Neural cell (in vitro differentiated cells): ENCODE measurements at regions not wholly inside any gene's neighbourhood (a gene's known extent, or its start where the extent isn't known, plus 50 kb on each side); places are given as distances from the start of the nearest gene placed in this dataset.

Experiments used
- H2AFZ ChIP-seq: fragments of 200-600, 300-800 bp; sonication (generic), shearing (Covaris generic); 2 replicates; pipeline ENCODE4 v1.6.0; 2014; ENCODE audit warnings: low read depth, mild to moderate bottlenecking, antibody characterized with exemption, low read length, moderate library complexity
- H3F3A ChIP-seq: fragments of 200-600 bp; shearing (Covaris generic); 2 replicates; pipeline ENCODE4 v1.6.1; 2016; ENCODE audit warnings: mild to moderate bottlenecking, moderate library complexity, mixed read lengths, antibody characterized with exemption, low read length; ENCODE audit not compliant: insufficient read depth, poor library complexity, severe bottlenecking
- H3K27ac ChIP-seq: fragments of 200-600, 300-800 bp; sonication (generic), shearing (Covaris generic); 2 replicates; pipeline ENCODE4 v1.5.1; 2014; ENCODE audit warnings: mild to moderate bottlenecking, low read length, moderate library complexity
- H3K27me3 ChIP-seq: fragments of 300-800, 200-600 bp; sonication (generic), shearing (Covaris generic); 2 replicates; pipeline ENCODE4 v1.6.0; 2014; ENCODE audit warnings: mild to moderate bottlenecking, low read depth, low read length, moderate library complexity; ENCODE audit not compliant: insufficient read depth
- H3K36me3 ChIP-seq: fragments of 300-800, 200-600 bp; sonication (generic), shearing (Covaris generic); 2 replicates; pipeline ENCODE4 v1.5.1; 2014; ENCODE audit warnings: mild to moderate bottlenecking, antibody characterized with exemption, low read length, moderate library complexity; ENCODE audit not compliant: insufficient read depth
- H3K4me2 ChIP-seq: fragments of 300-800, 200-600 bp; sonication (generic), shearing (Covaris generic); 2 replicates; pipeline ENCODE4 v1.6.0; 2014; ENCODE audit warnings: mild to moderate bottlenecking, low read length
- H3K4me3 ChIP-seq: fragments of 300-800, 200-600 bp; sonication (generic), shearing (Covaris generic); 2 replicates; pipeline ENCODE4 v1.5.1; 2014; ENCODE audit warnings: mild to moderate bottlenecking, low read length, moderate library complexity
- H3K79me2 ChIP-seq: fragments of 200-600 bp; shearing (Covaris generic); replicated peaks from 2 replicates; pipeline ENCODE4 v1.6.0; 2014; ENCODE audit warnings: mild to moderate bottlenecking, low read length, moderate library complexity; ENCODE audit not compliant: insufficient read depth
- H3K9ac ChIP-seq: fragments of 300-800, 200-600 bp; sonication (generic), shearing (Covaris generic); 2 replicates; pipeline ENCODE4 v1.6.1; 2016; ENCODE audit warnings: mild to moderate bottlenecking, low read length, mixed read lengths
- H3K9me2 ChIP-seq: fragments of 200-600 bp; shearing (Covaris generic); 2 replicates; pipeline ENCODE4 v1.6.1; 2016; ENCODE audit warnings: mild to moderate bottlenecking, low read length, mixed read lengths; ENCODE audit not compliant: insufficient read depth
- H3K9me3 ChIP-seq: fragments of 200-600, 300-800 bp; sonication (generic), shearing (Covaris generic); 2 replicates; pipeline ENCODE4 v1.6.1; 2016; ENCODE audit warnings: mild to moderate bottlenecking, mixed run types, low read length, moderate library complexity, mixed read lengths
- H4K20me1 ChIP-seq: fragments of 200-600 bp; shearing (Covaris generic); 2 replicates; pipeline ENCODE4 v1.6.1; 2016; ENCODE audit warnings: mild to moderate bottlenecking, mixed run types; ENCODE audit not compliant: insufficient read depth
- CTCF ChIP-seq: fragments of 450-650 bp; IDR thresholded peaks from 2 replicates; pipeline ENCODE4 v1.5.1; 2014; ENCODE audit warnings: antibody characterized with exemption, mild to moderate bottlenecking, moderate library complexity; ENCODE audit not compliant: poor library complexity, severe bottlenecking
- EP300 ChIP-seq: fragments of 450-650 bp; conservative IDR thresholded peaks from 2 replicates; pipeline ENCODE4 v1.6.1; 2014; ENCODE audit warnings: antibody characterized with exemption, mild to moderate bottlenecking, moderate library complexity; ENCODE audit not compliant: poor library complexity, severe bottlenecking
- EZH2 ChIP-seq: fragments of 200-600, 300-800 bp; shearing (Covaris generic), sonication (generic); IDR thresholded peaks from 2 replicates; pipeline ENCODE4 v1.6.1; 2014; ENCODE audit warnings: antibody characterized with exemption, low read length, borderline replicate concordance, mild to moderate bottlenecking; ENCODE audit not compliant: insufficient read depth, poor library complexity, severe bottlenecking
- MXI1 ChIP-seq: fragments of 450-650 bp; conservative IDR thresholded peaks from 2 replicates; pipeline ENCODE4 v1.6.1; 2014; ENCODE audit warnings: antibody characterized with exemption, mild to moderate bottlenecking; ENCODE audit not compliant: poor library complexity, severe bottlenecking
- POLR2AphosphoS5 ChIP-seq: IDR thresholded peaks from 2 replicates; pipeline ENCODE4 v1.6.1; 2012
- RAD21 ChIP-seq: fragments of 450-650 bp; conservative IDR thresholded peaks from 2 replicates; pipeline ENCODE4 v1.6.1; 2014; ENCODE audit warnings: antibody characterized with exemption, mild to moderate bottlenecking, moderate library complexity
- REST ChIP-seq: IDR thresholded peaks from 2 replicates; pipeline ENCODE4 v1.6.1; 2012; ENCODE audit warnings: borderline replicate concordance
- SMC3 ChIP-seq: fragments of 450-650 bp; conservative IDR thresholded peaks from 2 replicates; pipeline ENCODE4 v1.6.1; 2014; ENCODE audit warnings: antibody characterized with exemption, mild to moderate bottlenecking, moderate library complexity; ENCODE audit not compliant: poor library complexity
- TAF1 ChIP-seq: IDR thresholded peaks from 2 replicates; pipeline ENCODE4 v1.6.1; 2012; ENCODE audit warnings: low read depth

- H3K9ac ChIP-seq = no peak overlapping the region
- no peak overlapping the region for H3K27ac ChIP-seq
- no peaks in the 10 kb centered on the region for H4K20me1 ChIP-seq
- no peak overlapping the region for H3K4me2 ChIP-seq
- no peak overlapping the region for H2AFZ ChIP-seq
- H3K9me3 ChIP-seq = no peaks in the 10 kb centered on the region
- H3K36me3 ChIP-seq = no peaks in the 10 kb centered on the region
- no peak for TF ChIP-seq TAF1
- TF ChIP-seq CTCF = peak; percentile 62
- no peak for TF ChIP-seq EZH2
- TF ChIP-seq REST = no peak
- TF ChIP-seq EP300 = no peak
- TF ChIP-seq SMC3 = peak; percentile 61
- no peak for TF ChIP-seq POLR2AphosphoS5
- TF ChIP-seq RAD21 = peak; percentile 58
- TF ChIP-seq MXI1 = no peak
- H3K4me3 ChIP-seq = no peak overlapping the region
- H3F3A ChIP-seq = no peaks in the 10 kb centered on the region
- H3K9me2 ChIP-seq = no peaks in the 10 kb centered on the region
- H3K79me2 ChIP-seq = no peaks in the 10 kb centered on the region
- no peaks in the 10 kb centered on the region for H3K27me3 ChIP-seq
Observed at GRCh38 chr9:103397868-103398600, 402.9 kb downstream of the CYLC2 start.

GRCh38 chr9:103399535-103399934, 404.4 kb downstream of the CYLC2 start:
- Histone ChIP-seq H3K9me2 (no peaks in the 10 kb centered on the region), H3K27me3 (no peaks in the 10 kb centered on the region), H3K4me3 (no peak overlapping the region), H2AFZ (no peak overlapping the region), H3K4me2 (no peak overlapping the region), H3F3A (no peaks in the 10 kb centered on the region), H3K9me3 (no peaks in the 10 kb centered on the region), H3K27ac (no peak overlapping the region), H3K36me3 (no peaks in the 10 kb centered on the region), H3K9ac (no peak overlapping the region), H4K20me1 (no peaks in the 10 kb centered on the region), H3K79me2 (no peaks in the 10 kb centered on the region)
- TF ChIP-seq CTCF (no peak), MXI1 (no peak), SMC3 (no peak), TAF1 (no peak), EP300 (no peak), POLR2AphosphoS5 (no peak), RAD21 (no peak), REST (no peak), EZH2 (no peak)
